NCI-H1092 (cell line): ENCODE measurements at regions not wholly inside any gene's neighbourhood (a gene's known extent, or its start where the extent isn't known, plus 50 kb on each side); places are given as distances from the start of the nearest gene placed in this dataset.

ENCODE experiments used
- DNase-seq: peaks from one replicate; lab custom pipeline; 2025; lab: John Stamatoyannopoulos, UW

DNA sequence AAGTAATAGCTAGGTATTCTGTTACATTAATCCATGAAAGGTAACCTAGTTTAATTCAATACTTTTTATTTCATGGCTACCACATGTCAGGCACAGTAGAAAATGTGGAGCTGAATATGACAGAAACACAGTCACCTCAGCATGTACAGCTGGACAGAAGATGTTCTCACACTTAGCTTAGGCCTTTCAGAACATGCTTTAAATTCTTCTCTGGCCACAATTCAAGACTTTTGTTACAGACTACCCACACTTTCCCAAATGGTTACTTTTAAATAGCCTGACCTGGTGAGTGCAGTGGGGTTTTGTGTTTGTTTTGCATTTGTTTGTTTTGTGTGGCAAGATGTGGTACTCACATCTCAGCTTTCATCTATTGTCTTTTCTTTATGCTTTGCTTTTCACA lies 1079.5 kb downstream of the IGSF11 start:
- DNase-seq: peak; percentile 28

DNA sequence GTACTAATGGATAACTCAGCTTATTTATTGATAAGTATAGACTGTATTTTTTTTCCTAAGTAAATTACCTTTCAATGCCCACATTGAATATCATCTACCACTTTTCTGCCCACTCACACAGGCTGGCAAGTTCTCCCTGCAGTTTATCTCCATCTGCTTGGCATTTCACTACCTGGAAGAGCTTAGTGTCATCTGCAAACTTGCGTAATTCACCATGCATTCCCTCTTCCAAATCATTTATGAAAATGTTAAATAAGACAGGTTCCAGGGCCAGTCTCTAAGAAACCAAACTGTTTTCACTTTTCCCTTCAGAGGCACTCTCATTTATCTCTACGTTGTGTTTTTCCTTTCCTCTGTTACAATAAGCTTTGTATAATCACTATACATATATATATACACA lies 1076.6 kb downstream of the IGSF11 start:
- no peak for DNase-seq

DNA sequence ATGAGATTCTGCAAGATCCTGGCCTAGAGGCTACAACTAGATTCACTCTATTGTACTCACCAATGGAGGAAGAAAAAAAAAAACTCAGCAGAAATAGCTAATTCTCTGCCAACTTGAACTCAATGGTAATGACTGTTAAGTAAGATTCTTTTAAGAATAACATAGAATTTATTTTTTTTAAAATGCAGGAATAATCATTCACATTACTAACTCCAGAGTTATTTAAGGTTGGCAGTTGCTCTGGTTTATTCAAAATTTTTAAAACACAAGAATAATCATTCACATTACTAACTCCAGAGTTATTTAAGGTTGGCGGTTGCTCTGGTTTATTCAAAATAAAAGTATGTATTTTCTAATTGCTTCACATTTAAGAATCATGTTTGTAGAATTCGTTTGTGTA lies 1071.9 kb downstream of the IGSF11 start:
- no peak for DNase-seq

- DNase-seq: no peak
Observed at GRCh38 chr3:117963858-117964257, 1070.8 kb downstream of the IGSF11 start.

- no peak for DNase-seq
Observed at GRCh38 chr3:117964814-117965213, 1069.8 kb downstream of the IGSF11 start.

DNA sequence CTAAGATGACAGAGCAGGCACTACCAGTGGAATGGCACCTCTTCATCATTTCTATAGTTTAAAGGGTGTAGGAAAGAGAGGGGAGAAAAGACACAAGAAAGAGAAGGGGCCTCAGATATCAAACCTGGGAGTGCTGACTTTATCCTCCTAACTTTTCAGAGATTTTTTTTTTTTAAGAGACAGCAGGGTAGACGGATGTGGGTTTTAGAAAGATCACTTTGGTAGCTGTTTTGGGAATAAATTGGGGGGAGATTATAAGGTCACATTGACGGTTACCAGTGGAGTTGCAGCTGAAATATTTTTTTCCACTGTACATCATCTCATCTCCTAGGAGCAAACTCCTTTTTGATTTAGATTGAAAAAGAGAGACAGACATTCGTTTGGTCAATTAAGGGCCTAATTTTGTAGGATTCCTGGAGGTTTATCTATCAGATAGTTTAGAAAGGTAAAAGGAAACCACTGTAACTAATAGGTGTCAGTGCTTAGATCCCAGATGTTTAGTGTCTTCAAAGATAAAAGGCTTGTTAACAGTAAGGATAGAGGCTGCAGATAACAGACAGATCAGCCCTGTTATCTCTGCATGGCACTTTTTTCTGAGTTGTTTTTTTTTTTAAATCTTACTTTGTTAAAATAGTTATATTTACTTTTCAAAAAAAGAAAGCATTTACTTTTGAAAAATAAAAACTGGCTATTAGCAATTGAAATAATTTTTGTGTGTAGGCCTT lies 1057.0 kb downstream of the IGSF11 start:
- no peak for DNase-seq

DNA sequence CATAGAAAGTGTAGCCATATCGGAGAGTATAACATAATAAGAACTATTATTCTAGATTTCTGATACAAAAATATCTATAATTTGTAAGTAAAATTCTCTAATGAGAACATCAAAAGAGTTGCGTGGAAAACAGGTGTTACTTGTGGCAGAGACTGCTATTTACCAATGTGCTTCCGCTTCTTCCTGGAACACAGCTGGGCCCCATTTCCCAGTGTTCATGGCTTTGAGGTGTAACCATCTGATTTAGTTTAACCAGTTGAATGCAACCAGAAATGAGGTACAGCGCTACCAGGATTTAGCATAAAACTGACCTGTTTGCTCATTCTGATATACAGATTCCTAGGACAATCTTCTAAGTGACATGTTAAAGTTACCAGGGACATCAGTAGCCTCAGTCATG lies 1055.2 kb downstream of the IGSF11 start:
- DNase-seq: no peak

- no peak for DNase-seq
Observed at GRCh38 chr3:117987256-117987655, 1047.4 kb downstream of the IGSF11 start.

DNA sequence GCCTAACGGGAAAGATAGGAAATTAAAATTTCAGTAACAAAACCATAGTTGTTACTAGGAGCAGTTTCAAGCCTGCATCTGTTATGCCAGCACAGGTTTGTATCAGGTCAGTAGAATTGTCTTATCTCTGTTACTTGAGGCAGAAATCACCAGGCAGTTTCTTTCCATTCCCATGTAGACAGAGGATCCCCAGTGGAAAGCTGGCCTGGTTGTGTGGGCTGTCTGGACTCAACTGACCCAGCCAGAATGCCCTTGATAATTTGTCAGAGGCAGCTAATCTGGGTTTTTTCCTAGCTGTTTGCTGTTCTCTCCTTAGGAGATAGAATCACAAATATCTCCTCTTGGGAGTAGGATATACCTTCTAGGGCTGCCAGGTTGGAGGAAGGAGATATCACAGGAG lies 1044.7 kb downstream of the IGSF11 start:
- no peak for DNase-seq

DNA sequence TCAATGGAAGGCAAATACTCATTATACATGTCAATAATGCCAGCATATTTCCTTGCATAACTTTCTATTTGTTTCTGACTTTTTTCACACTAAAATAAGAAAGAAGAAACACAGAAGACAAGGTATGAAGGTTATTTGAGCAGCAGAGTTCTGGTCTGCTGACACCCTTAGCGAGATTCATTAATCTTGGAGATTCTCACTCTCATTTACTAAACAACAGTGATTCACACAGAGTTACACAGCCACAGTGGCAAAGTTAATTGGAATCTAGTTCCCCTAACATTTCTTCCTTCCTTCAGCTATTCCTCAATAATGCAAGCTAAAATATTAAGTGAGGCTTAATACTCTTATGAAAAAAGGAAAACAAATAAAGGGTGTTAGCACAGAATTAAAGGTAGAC lies 1044.0 kb downstream of the IGSF11 start:
- DNase-seq: no peak

DNA sequence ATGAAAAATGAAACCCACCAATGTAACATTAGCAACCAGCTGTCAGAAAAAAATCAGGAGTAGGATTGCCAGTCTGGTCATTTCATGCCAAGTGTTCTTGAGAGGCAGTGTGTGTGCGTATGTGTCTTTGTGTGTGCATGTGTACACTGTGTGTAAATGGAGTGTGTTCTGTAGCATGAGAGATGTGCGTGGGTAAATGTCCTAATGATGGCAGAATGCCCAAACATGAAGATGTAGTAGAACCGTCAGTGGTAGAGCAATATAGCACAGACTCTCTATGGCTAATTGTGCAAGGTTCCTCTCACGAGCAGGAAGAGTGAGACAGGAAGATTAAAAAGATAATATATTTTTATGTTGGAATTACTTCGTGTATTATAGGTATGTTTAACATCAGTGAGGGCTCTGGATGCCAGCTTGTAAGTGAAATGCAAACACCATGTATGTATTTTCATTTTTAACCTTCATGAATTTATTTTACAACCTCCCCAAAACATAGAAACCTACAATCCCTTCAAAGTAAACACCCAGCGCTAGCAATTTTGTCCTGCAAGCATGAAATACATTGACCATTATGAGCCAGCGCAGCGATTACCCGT lies 1038.7 kb downstream of the IGSF11 start:
- DNase-seq: peak; percentile 41

DNA sequence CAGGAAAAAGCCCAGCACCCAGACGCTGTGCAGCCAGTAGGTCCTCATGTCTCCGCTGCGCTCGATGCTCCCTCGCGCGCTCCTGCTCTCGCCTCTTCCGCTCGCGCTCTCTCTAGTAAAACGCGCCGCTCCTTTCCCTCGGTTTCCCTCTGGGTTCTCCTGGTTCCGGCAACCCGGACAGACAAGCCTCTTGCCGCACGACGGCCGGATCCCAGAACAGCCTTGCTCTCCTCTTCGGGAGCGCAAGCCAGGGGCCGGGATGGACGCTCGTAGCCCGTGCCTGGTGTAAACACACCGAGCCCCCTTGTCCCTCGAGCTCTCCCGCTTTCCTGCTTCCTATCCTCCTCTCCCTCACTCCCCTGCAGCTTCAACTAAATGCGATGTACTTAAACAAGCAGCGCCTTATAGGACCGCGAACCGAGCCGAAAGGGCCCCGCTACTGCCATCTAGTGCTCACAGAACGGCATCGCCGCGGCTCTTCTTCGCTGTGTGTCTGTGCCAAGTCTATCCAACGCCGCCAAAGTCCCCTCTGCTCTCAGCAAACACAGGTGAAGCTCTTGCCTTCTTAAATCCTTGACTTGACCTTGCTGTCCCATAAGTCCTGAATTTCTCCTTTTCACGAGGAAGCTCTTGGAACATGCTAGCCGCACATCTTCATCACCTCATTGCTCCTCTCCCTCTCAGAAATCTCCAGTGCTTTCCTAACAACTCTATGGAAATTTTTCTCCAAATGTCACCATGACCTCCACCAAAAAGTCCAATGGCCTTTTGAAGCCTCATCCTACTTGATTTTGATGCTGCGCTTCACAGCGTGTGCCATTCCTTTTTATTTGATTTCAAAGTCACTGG lies 1037.2 kb downstream of the IGSF11 start:
- peak; percentile 91 for DNase-seq

DNA sequence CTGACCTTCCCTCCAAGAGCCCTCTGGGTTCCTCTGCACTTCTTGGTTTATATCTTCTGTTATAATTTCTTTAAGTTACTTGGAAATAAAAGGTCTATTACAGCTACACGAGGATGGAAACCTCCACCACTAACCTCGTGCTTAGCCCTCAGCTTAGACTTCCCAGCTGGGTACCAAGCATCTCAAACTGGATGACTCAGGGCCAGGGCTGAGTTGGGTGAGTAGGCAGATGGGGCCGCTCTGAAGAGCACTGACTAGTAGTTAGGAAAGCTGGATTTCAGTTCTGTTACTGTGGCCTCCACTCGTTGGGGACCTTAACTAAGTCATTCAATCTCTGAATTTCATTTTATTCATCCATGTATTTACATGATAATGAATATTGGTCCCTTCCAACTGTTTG lies 1036.6 kb downstream of the IGSF11 start:
- DNase-seq: no peak

- DNase-seq: no peak
Observed at GRCh38 chr3:118000219-118000618, 1034.4 kb downstream of the IGSF11 start.

DNA sequence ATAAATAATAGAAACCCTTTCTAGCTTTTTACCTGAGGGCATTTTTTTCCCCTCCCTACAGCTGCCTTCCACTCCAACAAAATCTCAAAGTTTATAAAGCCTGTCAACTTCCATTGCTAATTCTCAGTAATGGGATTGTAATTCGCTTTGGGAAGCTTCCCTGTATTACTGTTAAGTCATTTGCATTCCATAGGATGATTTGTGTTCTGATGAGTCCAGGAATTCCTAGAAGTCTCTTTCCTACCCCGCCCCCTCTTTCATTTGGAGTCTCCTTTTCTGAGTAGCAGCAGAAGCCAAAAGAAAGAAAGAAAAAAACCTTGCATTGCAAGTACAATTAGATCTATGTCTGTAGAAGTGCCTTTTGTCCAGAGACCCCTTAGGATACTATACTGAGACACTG lies 1033.3 kb downstream of the IGSF11 start:
- no peak for DNase-seq

DNA sequence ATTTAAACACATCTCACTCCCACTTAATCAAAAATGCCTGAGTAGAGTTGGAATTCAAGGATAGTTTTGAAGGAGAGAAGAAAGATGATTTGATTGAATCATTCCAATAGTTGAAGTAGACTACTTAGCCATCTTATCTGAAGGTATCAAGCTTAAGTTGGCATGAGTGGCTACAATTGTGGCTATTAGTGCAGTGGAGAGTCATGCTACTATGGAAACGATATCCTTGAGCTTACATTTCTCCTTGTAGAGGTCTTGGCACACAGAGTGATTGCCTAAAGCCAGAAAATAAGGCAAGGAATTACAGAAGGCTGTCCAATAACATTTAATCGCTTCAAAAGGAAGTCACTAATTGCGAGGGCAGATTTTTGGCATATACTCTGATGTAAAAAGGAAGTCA lies 1022.7 kb downstream of the IGSF11 start:
- DNase-seq: no peak

- DNase-seq: no peak
Observed at GRCh38 chr3:118029049-118029448, 1005.6 kb downstream of the IGSF11 start.

- no peak for DNase-seq
Observed at GRCh38 chr3:118036215-118036614, 998.4 kb downstream of the IGSF11 start.

GRCh38 chr3:118055381-118055780 lies 979.3 kb downstream of the IGSF11 start:
- DNase-seq: no peak

DNA sequence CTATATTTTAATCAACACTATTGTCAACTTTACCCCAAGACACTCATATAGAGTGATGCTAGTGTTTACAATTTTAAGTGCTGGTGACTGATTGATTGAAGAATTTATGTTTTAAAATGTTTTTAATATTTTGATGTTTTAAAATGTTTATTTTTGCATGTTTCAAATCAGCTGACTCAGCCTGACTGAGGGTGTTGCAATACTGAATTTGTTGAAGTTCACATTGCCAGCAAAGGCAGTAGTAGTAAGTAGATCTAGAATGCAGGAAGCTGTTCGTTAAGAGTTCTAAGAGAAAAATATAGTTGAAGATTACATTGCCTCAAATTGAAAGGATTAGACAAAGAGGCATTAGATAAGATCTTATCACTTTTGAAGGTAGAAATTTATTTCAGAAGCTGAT lies 977.6 kb downstream of the IGSF11 start:
- DNase-seq: no peak

DNA sequence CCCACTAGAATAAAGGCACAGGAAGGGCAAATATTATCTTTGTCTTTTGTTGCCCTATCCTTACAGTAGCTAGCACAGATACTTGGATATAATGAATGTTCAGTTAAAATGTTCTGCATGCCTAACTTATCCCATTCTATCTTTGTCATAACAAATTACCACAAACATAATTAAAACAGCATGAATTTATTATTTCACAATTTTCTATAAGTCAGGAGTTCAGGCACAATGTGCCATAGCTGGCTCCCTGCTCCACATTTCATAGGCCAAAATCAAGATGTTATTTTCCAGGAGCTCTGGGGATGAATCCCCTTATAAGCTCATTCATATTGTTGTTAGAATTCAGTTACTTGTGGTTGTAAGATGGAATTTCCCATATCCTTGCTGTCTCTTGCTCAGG lies 975.5 kb downstream of the IGSF11 start:
- no peak for DNase-seq

GRCh38 chr3:118067439-118067838 lies 967.2 kb downstream of the IGSF11 start:
- no peak for DNase-seq

- no peak for DNase-seq
Observed at GRCh38 chr3:118075873-118076272, 958.8 kb downstream of the IGSF11 start.
